GM23338 (cell line): ENCODE measurements at regions not wholly inside any gene's neighbourhood (a gene's known extent, or its start where the extent isn't known, plus 50 kb on each side); places are given as distances from the start of the nearest gene placed in this dataset.

ENCODE experiments used
- ATAC-seq: fragments of 200-7000 bp; cut with Tn5 transposase; 3 replicates; pipeline ENCODE4 v1.9.1; 2020
- DNase-seq: peaks from one replicate; pipeline ENCODE4 v3.0.0-alpha.2; 2015; ENCODE audit warnings: low spot score
- H2AFZ ChIP-seq: fragments of 200-600 bp; sonication (generic); 2 replicates; pipeline ENCODE4 v1.8.0; 2016; ENCODE audit warnings: antibody characterized with exemption, mild to moderate bottlenecking, moderate library complexity
- H3F3A ChIP-seq: fragments of 200-600 bp; sonication (generic); replicated peaks from 2 replicates; pipeline ENCODE4 v1.8.0; 2017; ENCODE audit warnings: antibody characterized with exemption, mixed run types, low read depth
- H3K27ac ChIP-seq: fragments of 200-600 bp; sonication (generic); 2 replicates; pipeline ENCODE4 v1.6.1; 2016; ENCODE audit warnings: low read depth
- H3K27me3 ChIP-seq: fragments of 200-600 bp; sonication (generic); 2 replicates; pipeline ENCODE4 v1.8.0; 2016; ENCODE audit warnings: mild to moderate bottlenecking, mixed run types, moderate library complexity; ENCODE audit not compliant: insufficient read depth
- H3K36me3 ChIP-seq: fragments of 200-600 bp; sonication (generic); 2 replicates; pipeline ENCODE4 v1.8.0; 2016; ENCODE audit warnings: mild to moderate bottlenecking; ENCODE audit not compliant: insufficient read depth
- H3K4me1 ChIP-seq: fragments of 200-600 bp; sonication (generic); 2 replicates; pipeline ENCODE4 v1.8.0; 2016; ENCODE audit warnings: mild to moderate bottlenecking, moderate library complexity; ENCODE audit not compliant: insufficient read depth
- H3K4me2 ChIP-seq: fragments of 200-600 bp; sonication (generic); 2 replicates; pipeline ENCODE4 v1.7.1; 2017; ENCODE audit warnings: mixed run types
- H3K4me3 ChIP-seq: fragments of 200-600 bp; sonication (generic); 2 replicates; pipeline ENCODE4 v1.6.1; 2016; ENCODE audit warnings: mixed run types
- H3K79me2 ChIP-seq: fragments of 200-600 bp; sonication (generic); replicated peaks from 2 replicates; pipeline ENCODE4 v1.8.0; 2017; ENCODE audit warnings: mild to moderate bottlenecking; ENCODE audit not compliant: insufficient read depth
- H3K9me2 ChIP-seq: fragments of 200-600 bp; sonication (generic); 2 replicates; pipeline ENCODE4 v1.8.0; 2017; ENCODE audit not compliant: insufficient read depth
- H4K20me1 ChIP-seq: fragments of 200-600 bp; sonication (generic); replicated peaks from 2 replicates; pipeline ENCODE4 v1.8.0; 2017; ENCODE audit warnings: mild to moderate bottlenecking; ENCODE audit not compliant: insufficient read depth
- H3K27ac Mint-ChIP-seq: 2 replicates; pipeline ENCODE4 v1.8.0; 2020; ENCODE audit warnings: inconsistent platforms, mild to moderate bottlenecking, moderate library complexity, mixed read lengths
- H3K27me3 Mint-ChIP-seq: 3 replicates; pipeline ENCODE4 v1.8.0; 2022; ENCODE audit warnings: low read depth, mild to moderate bottlenecking, moderate library complexity, mixed read lengths, inconsistent platforms; ENCODE audit not compliant: insufficient read depth, poor library complexity
- H3K36me3 Mint-ChIP-seq: 3 replicates; pipeline ENCODE4 v1.8.0; 2021; ENCODE audit warnings: low read depth, mild to moderate bottlenecking, inconsistent platforms, moderate library complexity, mixed read lengths
- H3K4me1 Mint-ChIP-seq: 3 replicates; pipeline ENCODE4 v1.8.0; 2020; ENCODE audit warnings: mild to moderate bottlenecking, inconsistent platforms, mixed read lengths
- H3K4me3 Mint-ChIP-seq: 3 replicates; pipeline ENCODE4 v1.8.0; 2021; ENCODE audit warnings: moderate library complexity, mild to moderate bottlenecking, inconsistent platforms, mixed read lengths
- H3K9me3 Mint-ChIP-seq: 3 replicates; pipeline ENCODE4 v1.8.0; 2020; ENCODE audit warnings: moderate library complexity, mild to moderate bottlenecking, inconsistent platforms, mixed read lengths
- CREB1 ChIP-seq: fragments of 250-450 bp; sonication (Bioruptor Pico); IDR thresholded peaks from 2 replicates; pipeline ENCODE4 v1.5.0; 2020; ENCODE audit warnings: low read depth, mild to moderate bottlenecking, moderate library complexity
- CTCF ChIP-seq, 2 experiments: fragments of 200-600 bp in 1 of 2; sonication (generic) in 1 of 2; conservative IDR thresholded peaks; 2 replicates each; pipeline versions ENCODE4 v1.5.1 to v1.6.1; 2016 to 2017; ENCODE audit warnings: antibody characterized with exemption in 2 of 2, low read depth in 2 of 2, mild to moderate bottlenecking in 2 of 2, moderate library complexity in 1 of 2
- ETS1 ChIP-seq: IDR thresholded peaks from 2 replicates; pipeline ENCODE4 v1.6.1; 2016; ENCODE audit warnings: antibody characterized with exemption
- EZH2 ChIP-seq: fragments of 200-600 bp; sonication (generic); IDR thresholded peaks from one replicate; pipeline ENCODE4 v1.8.0; 2017; ENCODE audit warnings: antibody characterized with exemption, mild to moderate bottlenecking, low read depth; ENCODE audit not compliant: unreplicated experiment
- EZH2phosphoT487 ChIP-seq: fragments of 200-600 bp; sonication (generic); IDR thresholded peaks from one replicate; pipeline ENCODE4 v1.8.1; 2018; ENCODE audit warnings: antibody characterized with exemption; ENCODE audit not compliant: unreplicated experiment
- JUNB ChIP-seq: IDR thresholded peaks from one replicate; pipeline ENCODE4 v1.6.1; 2016; ENCODE audit warnings: antibody characterized with exemption; ENCODE audit not compliant: unreplicated experiment
- NANOG ChIP-seq: IDR thresholded peaks from 2 replicates; pipeline ENCODE4 v1.6.1; 2016; ENCODE audit warnings: antibody characterized with exemption, borderline replicate concordance
- POLR2AphosphoS5 ChIP-seq: IDR thresholded peaks from 2 replicates; pipeline ENCODE4 v1.6.1; 2016; ENCODE audit warnings: antibody characterized with exemption, low read depth
- REST ChIP-seq: IDR thresholded peaks from one replicate; pipeline ENCODE4 v1.6.1; 2018; ENCODE audit warnings: antibody characterized with exemption; ENCODE audit not compliant: unreplicated experiment
- STAT1 ChIP-seq: IDR thresholded peaks from one replicate; pipeline ENCODE4 v1.6.1; 2016; ENCODE audit warnings: antibody characterized with exemption; ENCODE audit not compliant: unreplicated experiment
- ZNF114 ChIP-seq: fragments of 250-450 bp; sonication (Bioruptor Pico); IDR thresholded peaks from 2 replicates; pipeline ENCODE4 v1.5.0; 2020; ENCODE audit warnings: mild to moderate bottlenecking, moderate library complexity
- ZNF331 ChIP-seq: fragments of 250-450 bp; sonication (Bioruptor Pico); IDR thresholded peaks from 2 replicates; pipeline ENCODE4 v1.5.0; 2020; ENCODE audit warnings: low read depth, mild to moderate bottlenecking, moderate library complexity
- ZNF462 ChIP-seq: fragments of 250-450 bp; sonication (Bioruptor Pico); IDR thresholded peaks from 2 replicates; pipeline ENCODE4 v1.5.0; 2020; ENCODE audit warnings: mild to moderate bottlenecking, moderate library complexity

GRCh38 chr14:38342803-38343202 lies 86.9 kb upstream of the CLEC14A start:
- H3K27me3 ChIP-seq: no peaks in the 10 kb centered on the region
- no peaks in the 10 kb centered on the region for H3K79me2 ChIP-seq
- Mint-ChIP-seq H3K27me3 (no peaks in the 10 kb centered on the region), H3K4me3 (no peak overlapping the region), H3K36me3 (no peaks in the 10 kb centered on the region), H3K27ac (no peak overlapping the region), H3K4me1 (no peaks in the 10 kb centered on the region), H3K9me3 (no peaks in the 10 kb centered on the region)
- H3K4me3 ChIP-seq: no peak overlapping the region
- ATAC-seq (no peak), DNase-seq (no peak)
- no peaks in the 10 kb centered on the region for H3K36me3 ChIP-seq
- no peaks in the 10 kb centered on the region for H3F3A ChIP-seq
- no peaks in the 10 kb centered on the region for H3K9me2 ChIP-seq
- H2AFZ ChIP-seq: no peak overlapping the region
- no peak overlapping the region for H3K27ac ChIP-seq
- H4K20me1 ChIP-seq: no peaks in the 10 kb centered on the region
- H3K4me2 ChIP-seq: no peak overlapping the region
- H3K4me1 ChIP-seq: no peaks in the 10 kb centered on the region
- TF ChIP-seq POLR2AphosphoS5 (no peak), ETS1 (no peak), STAT1 (no peak), ZNF114 (CRISPR knock-in tag) (no peak), JUNB (no peak), REST (no peak), EZH2phosphoT487 (no peak), CTCF (conservative IDR thresholded peaks at IDR 0.05; ENCODE audit: low read depth in 2 of 2) (no peak), NANOG (no peak), ZNF331 (no peak), CREB1 (no peak), EZH2 (no peak), ZNF462 (no peak)
